WTC11 (cell line): ENCODE measurements at regions not wholly inside any gene's neighbourhood (a gene's known extent, or its start where the extent isn't known, plus 50 kb on each side); places are given as distances from the start of the nearest gene placed in this dataset.

Experiments
- ATF1 ChIP-seq: sonication (generic); formaldehyde crosslinking; IDR thresholded peaks from 2 replicates; pipeline ENCODE4 v1.8.1; 2023; ENCODE audit warnings: mild to moderate bottlenecking, moderate library complexity, missing genetic modification reagents
- CBFB ChIP-seq: sonication (generic); formaldehyde crosslinking; IDR thresholded peaks from 2 replicates; pipeline ENCODE4 v1.8.1; 2022; ENCODE audit warnings: mild to moderate bottlenecking, low read depth, missing genetic modification reagents
- CREM ChIP-seq: sonication (generic); formaldehyde crosslinking; IDR thresholded peaks from 2 replicates; pipeline ENCODE4 v1.8.1; 2022; ENCODE audit warnings: mild to moderate bottlenecking, missing genetic modification reagents, moderate library complexity
- IRF2 ChIP-seq: sonication (generic); formaldehyde crosslinking; IDR thresholded peaks from 2 replicates; pipeline ENCODE4 v1.8.0; 2022; ENCODE audit warnings: low read depth, missing genetic modification reagents, borderline replicate concordance
- JUN ChIP-seq: sonication (generic); formaldehyde crosslinking; IDR thresholded peaks from 2 replicates; pipeline ENCODE4 v1.8.0; 2023; ENCODE audit warnings: mild to moderate bottlenecking, missing genetic modification reagents
- NFE2L1 ChIP-seq: sonication (generic); formaldehyde crosslinking; IDR thresholded peaks from 2 replicates; pipeline ENCODE4 v1.8.1; 2023; ENCODE audit warnings: missing genetic modification reagents
- RELA ChIP-seq: sonication (generic); formaldehyde crosslinking; IDR thresholded peaks from 2 replicates; pipeline ENCODE4 v1.8.1; 2022; ENCODE audit warnings: missing genetic modification reagents, mild to moderate bottlenecking, borderline replicate concordance
- SP1 ChIP-seq: sonication (generic); formaldehyde crosslinking; conservative IDR thresholded peaks from 2 replicates; pipeline ENCODE4 v1.8.1; 2022; ENCODE audit warnings: missing genetic modification reagents
- ZNF423 ChIP-seq: fragments of 250-450 bp; sonication (Bioruptor Pico); IDR thresholded peaks from 2 replicates; pipeline ENCODE4 v2.1.2; 2022; ENCODE audit warnings: mild to moderate bottlenecking, moderate library complexity
- TF ChIP-seq, protein P1 (sequence below): fragments of 200-600 bp; IDR thresholded peaks from 2 replicates; pipeline ENCODE4 v1.8.0; 2022; ENCODE audit warnings: antibody characterized with exemption
- TF ChIP-seq, protein P2 (sequence below): sonication (generic); formaldehyde crosslinking; IDR thresholded peaks from 2 replicates; pipeline ENCODE4 v1.8.0; 2023; ENCODE audit warnings: mild to moderate bottlenecking, missing genetic modification reagents
- TF ChIP-seq, protein P3 (sequence below): sonication (generic); formaldehyde crosslinking; IDR thresholded peaks from 2 replicates; pipeline ENCODE4 v1.8.1; 2023; ENCODE audit warnings: mild to moderate bottlenecking, missing genetic modification reagents, moderate library complexity
- TF ChIP-seq, protein P4 (sequence below): sonication (generic); formaldehyde crosslinking; IDR thresholded peaks from 2 replicates; pipeline ENCODE4 v1.8.1; 2023; ENCODE audit warnings: mild to moderate bottlenecking, moderate library complexity, missing genetic modification reagents

DNA sequence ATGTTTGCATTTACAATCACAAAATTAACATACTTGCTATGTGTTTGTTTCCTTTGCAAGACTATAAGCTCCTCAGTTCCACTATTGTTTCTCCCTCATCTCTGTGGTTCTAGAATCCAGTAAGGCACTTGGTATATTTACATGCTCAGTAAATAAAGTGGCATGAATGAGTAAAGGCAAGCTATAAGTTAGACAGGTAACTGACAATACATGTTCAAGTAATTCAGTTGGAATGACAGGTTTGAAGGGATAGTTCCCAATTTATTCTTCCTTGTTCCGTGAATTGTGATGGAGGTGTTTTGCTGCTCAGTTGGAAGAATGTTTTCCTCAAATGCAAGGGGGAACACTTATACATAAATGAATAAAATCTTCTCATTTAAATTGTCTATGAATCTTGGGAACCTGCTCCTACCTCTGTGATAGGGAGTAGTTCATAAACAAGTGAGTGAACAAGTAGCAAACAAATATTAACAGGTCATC is 54.1 kb upstream of the DHX15 start:
- TF ChIP-seq CBFB (CRISPR knock-in tag) (no peak), ATF1 (CRISPR knock-in tag) (no peak), ZNF423 (CRISPR knock-in tag) (no peak), RELA (CRISPR knock-in tag) (no peak), NFE2L1 (CRISPR knock-in tag) (no peak), JUN (no peak), IRF2 (CRISPR knock-in tag) (no peak), SP1 (no peak), CREM (CRISPR knock-in tag) (no peak)
- TF ChIP-seq, protein P1, sequence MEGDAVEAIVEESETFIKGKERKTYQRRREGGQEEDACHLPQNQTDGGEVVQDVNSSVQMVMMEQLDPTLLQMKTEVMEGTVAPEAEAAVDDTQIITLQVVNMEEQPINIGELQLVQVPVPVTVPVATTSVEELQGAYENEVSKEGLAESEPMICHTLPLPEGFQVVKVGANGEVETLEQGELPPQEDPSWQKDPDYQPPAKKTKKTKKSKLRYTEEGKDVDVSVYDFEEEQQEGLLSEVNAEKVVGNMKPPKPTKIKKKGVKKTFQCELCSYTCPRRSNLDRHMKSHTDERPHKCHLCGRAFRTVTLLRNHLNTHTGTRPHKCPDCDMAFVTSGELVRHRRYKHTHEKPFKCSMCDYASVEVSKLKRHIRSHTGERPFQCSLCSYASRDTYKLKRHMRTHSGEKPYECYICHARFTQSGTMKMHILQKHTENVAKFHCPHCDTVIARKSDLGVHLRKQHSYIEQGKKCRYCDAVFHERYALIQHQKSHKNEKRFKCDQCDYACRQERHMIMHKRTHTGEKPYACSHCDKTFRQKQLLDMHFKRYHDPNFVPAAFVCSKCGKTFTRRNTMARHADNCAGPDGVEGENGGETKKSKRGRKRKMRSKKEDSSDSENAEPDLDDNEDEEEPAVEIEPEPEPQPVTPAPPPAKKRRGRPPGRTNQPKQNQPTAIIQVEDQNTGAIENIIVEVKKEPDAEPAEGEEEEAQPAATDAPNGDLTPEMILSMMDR: no peak
- TF ChIP-seq, protein P2, sequence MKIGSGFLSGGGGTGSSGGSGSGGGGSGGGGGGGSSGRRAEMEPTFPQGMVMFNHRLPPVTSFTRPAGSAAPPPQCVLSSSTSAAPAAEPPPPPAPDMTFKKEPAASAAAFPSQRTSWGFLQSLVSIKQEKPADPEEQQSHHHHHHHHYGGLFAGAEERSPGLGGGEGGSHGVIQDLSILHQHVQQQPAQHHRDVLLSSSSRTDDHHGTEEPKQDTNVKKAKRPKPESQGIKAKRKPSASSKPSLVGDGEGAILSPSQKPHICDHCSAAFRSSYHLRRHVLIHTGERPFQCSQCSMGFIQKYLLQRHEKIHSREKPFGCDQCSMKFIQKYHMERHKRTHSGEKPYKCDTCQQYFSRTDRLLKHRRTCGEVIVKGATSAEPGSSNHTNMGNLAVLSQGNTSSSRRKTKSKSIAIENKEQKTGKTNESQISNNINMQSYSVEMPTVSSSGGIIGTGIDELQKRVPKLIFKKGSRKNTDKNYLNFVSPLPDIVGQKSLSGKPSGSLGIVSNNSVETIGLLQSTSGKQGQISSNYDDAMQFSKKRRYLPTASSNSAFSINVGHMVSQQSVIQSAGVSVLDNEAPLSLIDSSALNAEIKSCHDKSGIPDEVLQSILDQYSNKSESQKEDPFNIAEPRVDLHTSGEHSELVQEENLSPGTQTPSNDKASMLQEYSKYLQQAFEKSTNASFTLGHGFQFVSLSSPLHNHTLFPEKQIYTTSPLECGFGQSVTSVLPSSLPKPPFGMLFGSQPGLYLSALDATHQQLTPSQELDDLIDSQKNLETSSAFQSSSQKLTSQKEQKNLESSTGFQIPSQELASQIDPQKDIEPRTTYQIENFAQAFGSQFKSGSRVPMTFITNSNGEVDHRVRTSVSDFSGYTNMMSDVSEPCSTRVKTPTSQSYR (CRISPR knock-in tag): no peak
- TF ChIP-seq, protein P3, sequence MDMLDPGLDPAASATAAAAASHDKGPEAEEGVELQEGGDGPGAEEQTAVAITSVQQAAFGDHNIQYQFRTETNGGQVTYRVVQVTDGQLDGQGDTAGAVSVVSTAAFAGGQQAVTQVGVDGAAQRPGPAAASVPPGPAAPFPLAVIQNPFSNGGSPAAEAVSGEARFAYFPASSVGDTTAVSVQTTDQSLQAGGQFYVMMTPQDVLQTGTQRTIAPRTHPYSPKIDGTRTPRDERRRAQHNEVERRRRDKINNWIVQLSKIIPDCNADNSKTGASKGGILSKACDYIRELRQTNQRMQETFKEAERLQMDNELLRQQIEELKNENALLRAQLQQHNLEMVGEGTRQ (CRISPR knock-in tag): no peak
- TF ChIP-seq, protein P4, sequence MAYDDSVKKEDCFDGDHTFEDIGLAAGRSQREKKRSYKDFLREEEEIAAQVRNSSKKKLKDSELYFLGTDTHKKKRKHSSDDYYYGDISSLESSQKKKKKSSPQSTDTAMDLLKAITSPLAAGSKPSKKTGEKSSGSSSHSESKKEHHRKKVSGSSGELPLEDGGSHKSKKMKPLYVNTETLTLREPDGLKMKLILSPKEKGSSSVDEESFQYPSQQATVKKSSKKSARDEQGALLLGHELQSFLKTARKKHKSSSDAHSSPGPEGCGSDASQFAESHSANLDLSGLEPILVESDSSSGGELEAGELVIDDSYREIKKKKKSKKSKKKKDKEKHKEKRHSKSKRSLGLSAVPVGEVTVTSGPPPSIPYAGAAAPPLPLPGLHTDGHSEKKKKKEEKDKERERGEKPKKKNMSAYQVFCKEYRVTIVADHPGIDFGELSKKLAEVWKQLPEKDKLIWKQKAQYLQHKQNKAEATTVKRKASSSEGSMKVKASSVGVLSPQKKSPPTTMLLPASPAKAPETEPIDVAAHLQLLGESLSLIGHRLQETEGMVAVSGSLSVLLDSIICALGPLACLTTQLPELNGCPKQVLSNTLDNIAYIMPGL (CRISPR knock-in tag): no peak
